NCI-H1417 (cell line): ENCODE measurements at regions not wholly inside any gene's neighbourhood (a gene's known extent, or its start where the extent isn't known, plus 50 kb on each side); places are given as distances from the start of the nearest gene placed in this dataset.

Experiments used
- DNase-seq, 3 experiments: peaks; one replicate each; lab custom pipeline; 2025; lab: John Stamatoyannopoulos, UW

GRCh38 chr2:173819852-173820251 is 145.3 kb downstream of the SP3 start:
- peak in 1 of 3 experiments; percentile 36 for DNase-seq

GRCh38 chr2:173821451-173821850 is 143.7 kb downstream of the SP3 start:
- no peak for DNase-seq

GRCh38 chr2:173822889-173823542 is 142.2 kb downstream of the SP3 start:
- DNase-seq: no peak

GRCh38 chr2:173823543-173823939 is 141.6 kb downstream of the SP3 start:
- DNase-seq: no peak

- no peak for DNase-seq
Observed at GRCh38 chr2:173828189-173829142, 136.7 kb downstream of the SP3 start.

GRCh38 chr2:173829727-173830126 is 135.4 kb downstream of the SP3 start:
- DNase-seq: no peak

- no peak for DNase-seq
Observed at GRCh38 chr2:173830170-173830569, 135.0 kb downstream of the SP3 start.

- DNase-seq: no peak
Observed at GRCh38 chr2:173831312-173832229, 133.6 kb downstream of the SP3 start.

- no peak for DNase-seq
Observed at GRCh38 chr2:173834141-173834540, 131.0 kb downstream of the SP3 start.

GRCh38 chr2:173835726-173836125 is 129.4 kb downstream of the SP3 start:
- no peak for DNase-seq

GRCh38 chr2:173841110-173841509 is 124.1 kb downstream of the SP3 start:
- no peak for DNase-seq

GRCh38 chr2:173843526-173843925 is 121.6 kb downstream of the SP3 start:
- DNase-seq: peak in 1 of 3 experiments; percentile 0

- DNase-seq: no peak
Observed at GRCh38 chr2:173851141-173851641, 114.0 kb downstream of the SP3 start.

- no peak for DNase-seq
Observed at GRCh38 chr2:173854141-173854540, 111.0 kb downstream of the SP3 start.

- DNase-seq: no peak
Observed at GRCh38 chr2:173854840-173855239, 110.3 kb downstream of the SP3 start.

GRCh38 chr2:173855661-173856060 is 109.5 kb downstream of the SP3 start:
- DNase-seq: no peak
